ENCODE measurements at regions not wholly inside any gene's neighbourhood (a gene's known extent, or its start where the extent isn't known, plus 50 kb on each side); places are given as distances from the start of the nearest gene placed in this dataset.

- Histone ChIP-seq H3K9me3 (no peaks in the 10 kb centered on the region), H3K27ac (no peak overlapping the region), H3K36me3 (no peaks in the 10 kb centered on the region), H3K27me3 (no peaks in the 10 kb centered on the region), H3K4me1 (no peaks in the 10 kb centered on the region), H3K4me3 (no peak overlapping the region)
- no peak for DNase-seq
- in situ Hi-C loops (cut with MboI; ENCODE audit: low sequenced_read_pairs in 4 of 4): no loop called here
- TF ChIP-seq CTCF (IDR thresholded peaks at IDR 0.05 in 4 of 5, conservative IDR thresholded peaks at IDR 0.05 in 1 of 5) (no peak), POLR2A (IDR thresholded peaks at IDR 0.05) (no peak)
- intact Hi-C loops (cut with DNase I; ENCODE audit: low total_unique reads): no loop called here
- no peak for ATAC-seq
These were observed 472.4 kb upstream of the PRMT6 start for GRCh38 chr1:106584107-106584506.

- in situ Hi-C loops (cut with MboI; ENCODE audit: low sequenced_read_pairs in 4 of 4) (no loop called here), intact Hi-C loops (cut with DNase I; ENCODE audit: low total_unique reads) (no loop called here)
- H3K27ac ChIP-seq: no peak overlapping the region
- H3K4me3 ChIP-seq: no peak overlapping the region
- no peaks in the 10 kb centered on the region for H3K4me1 ChIP-seq
- DNase-seq: no peak
- H3K27me3 ChIP-seq: no peaks in the 10 kb centered on the region
- H3K36me3 ChIP-seq: no peaks in the 10 kb centered on the region
- H3K9me3 ChIP-seq: no peaks in the 10 kb centered on the region
- TF ChIP-seq CTCF (IDR thresholded peaks at IDR 0.05 in 4 of 5, conservative IDR thresholded peaks at IDR 0.05 in 1 of 5): no peak
- TF ChIP-seq POLR2A (IDR thresholded peaks at IDR 0.05): no peak
- no peak for ATAC-seq
These were observed 471.8 kb upstream of the PRMT6 start for GRCh38 chr1:106584676-106585075.

DNA sequence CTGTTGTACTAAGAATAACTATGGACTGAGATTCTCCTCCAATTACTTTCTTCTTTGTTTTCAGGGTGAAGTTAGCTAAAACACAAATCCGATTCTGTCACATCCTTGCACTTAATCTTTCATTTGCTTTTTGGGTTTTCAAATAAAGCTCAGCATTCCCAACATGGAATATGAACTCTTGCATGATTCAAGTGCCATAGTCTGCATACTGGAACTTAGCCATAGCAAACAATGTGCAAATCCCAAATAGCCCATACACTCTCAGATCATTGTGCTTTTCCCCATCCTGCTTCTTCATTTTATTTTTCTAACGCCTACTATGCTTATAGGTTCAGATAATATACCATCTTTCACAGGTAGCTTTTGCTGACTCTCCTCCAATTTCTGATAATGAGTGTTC lies 455.8 kb upstream of the PRMT6 start:
- no peaks in the 10 kb centered on the region for H3K27me3 ChIP-seq
- DNase-seq (no peak), ATAC-seq (no peak)
- intact Hi-C loops (cut with DNase I; ENCODE audit: low total_unique reads) (no loop called here), in situ Hi-C loops (cut with MboI; ENCODE audit: low sequenced_read_pairs in 4 of 4) (no loop called here)
- H3K4me3 ChIP-seq: no peak overlapping the region
- H3K4me1 ChIP-seq: no peaks in the 10 kb centered on the region
- no peak overlapping the region for H3K27ac ChIP-seq
- no peaks in the 10 kb centered on the region for H3K9me3 ChIP-seq
- no peak for TF ChIP-seq CTCF (IDR thresholded peaks at IDR 0.05 in 4 of 5, conservative IDR thresholded peaks at IDR 0.05 in 1 of 5)
- H3K36me3 ChIP-seq: no peaks in the 10 kb centered on the region

- Histone ChIP-seq H3K9me3 (no peaks in the 10 kb centered on the region), H3K4me3 (no peak overlapping the region), H3K27me3 (no peaks in the 10 kb centered on the region), H3K27ac (no peak overlapping the region), H3K36me3 (no peaks in the 10 kb centered on the region), H3K4me1 (no peaks in the 10 kb centered on the region)
- DNase-seq (no peak), ATAC-seq (no peak)
- intact Hi-C loops (cut with DNase I; ENCODE audit: low total_unique reads): no loop called here
- no peak for TF ChIP-seq CTCF (IDR thresholded peaks at IDR 0.05 in 4 of 5, conservative IDR thresholded peaks at IDR 0.05 in 1 of 5)
- no peak for TF ChIP-seq POLR2A (IDR thresholded peaks at IDR 0.05)
- in situ Hi-C loops (cut with MboI; ENCODE audit: low sequenced_read_pairs in 4 of 4): no loop called here
These were observed 452.9 kb upstream of the PRMT6 start for GRCh38 chr1:106603616-106604015.

DNA sequence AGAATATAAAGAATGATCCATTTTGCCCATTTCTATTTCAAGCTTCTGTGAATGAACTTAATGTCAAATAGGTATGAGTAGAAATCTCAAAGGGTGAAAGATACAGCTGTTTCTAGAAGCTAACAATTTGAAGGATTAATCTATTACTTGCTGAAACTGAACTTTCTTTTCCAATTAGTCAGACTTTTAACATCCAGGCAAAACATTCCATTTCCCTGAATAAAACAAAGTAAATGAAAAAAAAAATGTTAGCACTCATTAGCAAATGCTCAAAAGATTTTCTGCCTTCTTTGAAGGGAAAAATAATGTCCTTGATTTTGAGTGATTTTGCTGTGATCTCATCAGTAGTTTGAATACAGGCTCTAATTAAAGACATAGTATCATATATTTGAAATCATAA lies 447.6 kb upstream of the PRMT6 start:
- no peaks in the 10 kb centered on the region for H3K27me3 ChIP-seq
- in situ Hi-C loops (cut with MboI; ENCODE audit: low sequenced_read_pairs in 4 of 4): no loop called here
- no peak for ATAC-seq
- no peak overlapping the region for H3K27ac ChIP-seq
- intact Hi-C loops (cut with DNase I; ENCODE audit: low total_unique reads): no loop called here
- no peaks in the 10 kb centered on the region for H3K36me3 ChIP-seq
- H3K4me3 ChIP-seq: no peak overlapping the region
- H3K4me1 ChIP-seq: no peaks in the 10 kb centered on the region
- no peak for TF ChIP-seq POLR2A (IDR thresholded peaks at IDR 0.05)
- TF ChIP-seq CTCF (IDR thresholded peaks at IDR 0.05 in 4 of 5, conservative IDR thresholded peaks at IDR 0.05 in 1 of 5): no peak
- H3K9me3 ChIP-seq: no peaks in the 10 kb centered on the region
- DNase-seq: no peak
